ENCODE measurements at regions not wholly inside any gene's neighbourhood (a gene's known extent, or its start where the extent isn't known, plus 50 kb on each side); places are given as distances from the start of the nearest gene placed in this dataset.
"Not testable (repeated sequence)": the region's sequence is repeated elsewhere in the genome, so short reads cannot be mapped to it uniquely, and the experiment has no call there.

DNA sequence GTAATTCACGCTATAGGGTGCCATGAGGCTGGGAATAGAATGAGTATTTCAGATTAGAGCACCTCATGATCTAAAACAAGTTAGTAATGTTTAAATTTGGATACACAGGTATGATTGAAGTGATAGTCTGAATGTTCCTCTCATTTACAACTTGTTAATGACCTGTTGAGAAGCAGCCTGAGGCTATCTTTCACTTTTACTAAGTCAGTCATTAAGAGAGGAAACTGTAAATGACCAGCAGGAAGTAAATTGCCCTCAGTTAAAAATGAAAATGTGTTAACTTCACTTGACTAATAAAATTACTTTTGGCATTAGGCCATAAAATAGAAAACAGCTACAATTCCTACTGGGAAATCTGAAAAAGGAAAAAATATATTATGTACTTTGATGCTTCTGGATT, 1042.0 kb downstream of the DNAJB9 start:
- H3K36me3 ChIP-seq (replicated peaks; ENCODE audit: insufficient read depth, low read length) = no peaks in the 10 kb centered on the region
- H3K79me2 ChIP-seq (ENCODE audit: low read length) = no peaks in the 10 kb centered on the region
- no peaks in the 10 kb centered on the region for H3K9me2 ChIP-seq (replicated peaks; ENCODE audit: insufficient read depth, low read length)
- H3F3A ChIP-seq (ENCODE audit: insufficient read depth, low read length) = no peaks in the 10 kb centered on the region
- no peak for DNase-seq
- no peak for TF ChIP-seq EZH2phosphoT487 (IDR thresholded peaks at IDR 0.05; ENCODE audit: low read length)
- H4K20me1 ChIP-seq (ENCODE audit: insufficient read depth, low read length) = no peaks in the 10 kb centered on the region
- H3K4me1 ChIP-seq (ENCODE audit: low read length) = no peaks in the 10 kb centered on the region
- H3K4me3 ChIP-seq (ENCODE audit: low read length) = no peak overlapping the region
- no peaks in the 10 kb centered on the region for H3K27me3 ChIP-seq (replicated peaks; ENCODE audit: insufficient read depth, low read length)
- H2AFZ ChIP-seq (ENCODE audit: low read length) = no peak overlapping the region
- H3K27ac ChIP-seq (ENCODE audit: low read length) = no peak overlapping the region
- no peak overlapping the region for H3K9ac ChIP-seq (ENCODE audit: low read length)
- no peaks in the 10 kb centered on the region for H3K9me3 ChIP-seq (replicated peaks; ENCODE audit: insufficient read depth, low read length)
- no peak overlapping the region for H3K4me2 ChIP-seq (ENCODE audit: low read depth, low read length)

DNA sequence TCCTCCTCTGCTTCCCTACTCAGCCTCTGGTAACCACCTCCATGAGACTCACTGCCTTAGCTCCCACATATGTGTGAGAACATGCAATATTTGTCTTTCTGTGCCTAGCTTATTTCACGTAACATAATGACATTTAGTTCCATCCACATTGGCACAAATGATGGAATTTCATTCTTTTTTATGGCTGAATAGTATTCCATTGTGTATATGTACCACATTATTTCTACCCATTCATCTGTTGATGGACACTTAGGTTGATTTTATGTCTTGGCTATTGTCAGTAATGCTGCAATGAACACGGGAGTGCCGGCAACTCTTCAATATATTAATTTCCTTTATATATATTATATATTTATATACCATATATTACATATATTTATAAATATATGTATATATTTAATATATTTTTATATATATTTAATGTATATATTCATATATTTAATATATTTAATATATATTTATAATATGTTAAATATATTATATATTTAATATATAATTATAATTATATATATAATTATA, 1046.9 kb downstream of the DNAJB9 start:
- Histone ChIP-seq H3K9ac (ENCODE audit: low read length) (no peak overlapping the region), H3K36me3 (replicated peaks; ENCODE audit: insufficient read depth, low read length) (no peaks in the 10 kb centered on the region), H3F3A (ENCODE audit: insufficient read depth, low read length) (no peaks in the 10 kb centered on the region), H3K27me3 (replicated peaks; ENCODE audit: insufficient read depth, low read length) (no peaks in the 10 kb centered on the region), H3K4me3 (ENCODE audit: low read length) (no peak overlapping the region), H4K20me1 (ENCODE audit: insufficient read depth, low read length) (no peaks in the 10 kb centered on the region), H2AFZ (ENCODE audit: low read length) (no peak overlapping the region), H3K27ac (ENCODE audit: low read length) (no peak overlapping the region), H3K79me2 (ENCODE audit: low read length) (no peaks in the 10 kb centered on the region), H3K9me3 (replicated peaks; ENCODE audit: insufficient read depth, low read length) (no peaks in the 10 kb centered on the region), H3K4me1 (ENCODE audit: low read length) (no peaks in the 10 kb centered on the region), H3K4me2 (ENCODE audit: low read depth, low read length) (no peak overlapping the region), H3K9me2 (replicated peaks; ENCODE audit: insufficient read depth, low read length) (no peaks in the 10 kb centered on the region)
- DNase-seq = no peak
- no peak for TF ChIP-seq EZH2 (optimal IDR thresholded peaks at IDR 0.05; ENCODE audit: low read depth, low read length)
- TF ChIP-seq EZH2phosphoT487 (IDR thresholded peaks at IDR 0.05; ENCODE audit: low read length) = no peak
- TF ChIP-seq, protein P1, sequence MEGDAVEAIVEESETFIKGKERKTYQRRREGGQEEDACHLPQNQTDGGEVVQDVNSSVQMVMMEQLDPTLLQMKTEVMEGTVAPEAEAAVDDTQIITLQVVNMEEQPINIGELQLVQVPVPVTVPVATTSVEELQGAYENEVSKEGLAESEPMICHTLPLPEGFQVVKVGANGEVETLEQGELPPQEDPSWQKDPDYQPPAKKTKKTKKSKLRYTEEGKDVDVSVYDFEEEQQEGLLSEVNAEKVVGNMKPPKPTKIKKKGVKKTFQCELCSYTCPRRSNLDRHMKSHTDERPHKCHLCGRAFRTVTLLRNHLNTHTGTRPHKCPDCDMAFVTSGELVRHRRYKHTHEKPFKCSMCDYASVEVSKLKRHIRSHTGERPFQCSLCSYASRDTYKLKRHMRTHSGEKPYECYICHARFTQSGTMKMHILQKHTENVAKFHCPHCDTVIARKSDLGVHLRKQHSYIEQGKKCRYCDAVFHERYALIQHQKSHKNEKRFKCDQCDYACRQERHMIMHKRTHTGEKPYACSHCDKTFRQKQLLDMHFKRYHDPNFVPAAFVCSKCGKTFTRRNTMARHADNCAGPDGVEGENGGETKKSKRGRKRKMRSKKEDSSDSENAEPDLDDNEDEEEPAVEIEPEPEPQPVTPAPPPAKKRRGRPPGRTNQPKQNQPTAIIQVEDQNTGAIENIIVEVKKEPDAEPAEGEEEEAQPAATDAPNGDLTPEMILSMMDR (IDR thresholded peaks at IDR 0.05; ENCODE audit: low read length) = no peak

DNA sequence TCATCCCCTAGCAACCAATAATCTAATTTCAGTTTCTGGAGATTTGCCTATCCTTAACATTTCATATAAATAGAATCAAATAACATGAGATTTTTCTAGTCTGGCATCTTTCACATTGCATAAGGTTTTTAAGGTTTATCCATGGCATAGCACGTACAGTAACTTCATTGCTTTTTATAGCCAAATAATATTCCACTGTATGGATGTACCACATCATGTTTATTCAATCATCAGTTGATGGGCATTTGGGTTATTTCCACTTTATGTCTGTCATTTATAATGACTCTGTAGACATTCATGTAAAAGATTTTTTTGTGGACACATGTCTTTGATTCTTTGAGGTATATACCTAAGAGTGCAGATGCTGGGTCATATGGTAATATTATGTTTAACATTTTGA, 1052.6 kb downstream of the DNAJB9 start:
- H3K27me3 ChIP-seq (replicated peaks; ENCODE audit: insufficient read depth, low read length) = no peaks in the 10 kb centered on the region
- no peaks in the 10 kb centered on the region for H3K79me2 ChIP-seq (ENCODE audit: low read length)
- H3F3A ChIP-seq (ENCODE audit: insufficient read depth, low read length) = no peaks in the 10 kb centered on the region
- no peaks in the 10 kb centered on the region for H4K20me1 ChIP-seq (ENCODE audit: insufficient read depth, low read length)
- no peaks in the 10 kb centered on the region for H3K4me1 ChIP-seq (ENCODE audit: low read length)
- no peak overlapping the region for H3K9ac ChIP-seq (ENCODE audit: low read length)
- DNase-seq = no peak
- TF ChIP-seq EZH2phosphoT487 (IDR thresholded peaks at IDR 0.05; ENCODE audit: low read length) (no peak), EZH2 (optimal IDR thresholded peaks at IDR 0.05; ENCODE audit: low read depth, low read length) (no peak)
- TF ChIP-seq, protein P1 (IDR thresholded peaks at IDR 0.05; ENCODE audit: low read length) = no peak
- H3K4me2 ChIP-seq (ENCODE audit: low read depth, low read length) = no peak overlapping the region
- H3K4me3 ChIP-seq (ENCODE audit: low read length) = no peak overlapping the region
- no peaks in the 10 kb centered on the region for H3K36me3 ChIP-seq (replicated peaks; ENCODE audit: insufficient read depth, low read length)
- no peaks in the 10 kb centered on the region for H3K9me3 ChIP-seq (replicated peaks; ENCODE audit: insufficient read depth, low read length)
- H3K27ac ChIP-seq (ENCODE audit: low read length) = no peak overlapping the region
- no peak overlapping the region for H2AFZ ChIP-seq (ENCODE audit: low read length)
- no peaks in the 10 kb centered on the region for H3K9me2 ChIP-seq (replicated peaks; ENCODE audit: insufficient read depth, low read length)

DNA sequence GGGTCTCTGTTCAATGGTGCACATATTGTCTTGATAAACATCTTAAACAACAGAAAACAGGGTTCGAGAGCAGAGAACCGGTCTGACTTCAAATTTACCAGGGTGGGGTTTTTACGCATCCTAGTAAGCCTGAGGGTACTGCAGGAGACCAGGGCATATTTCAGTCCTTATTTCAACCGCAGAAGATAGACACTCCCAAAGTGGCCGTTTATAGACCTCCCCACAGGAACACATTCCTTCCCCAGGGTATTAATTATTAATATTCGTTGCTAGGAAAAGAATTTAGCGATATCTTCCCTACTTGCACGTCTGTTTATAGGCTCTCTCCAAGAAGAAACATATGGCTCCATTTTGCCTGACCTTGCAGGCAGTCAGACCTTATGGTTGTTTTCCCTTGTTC, 1063.2 kb downstream of the DNAJB9 start:
- not testable (repeated sequence) for H2AFZ ChIP-seq (ENCODE audit: low read length); H3K27me3 ChIP-seq (replicated peaks; ENCODE audit: insufficient read depth, low read length); H3K79me2 ChIP-seq (ENCODE audit: low read length); H3K4me1 ChIP-seq (ENCODE audit: low read length); H3K4me2 ChIP-seq (ENCODE audit: low read depth, low read length); H3K36me3 ChIP-seq (replicated peaks; ENCODE audit: insufficient read depth, low read length); H3F3A ChIP-seq (ENCODE audit: insufficient read depth, low read length); H3K9ac ChIP-seq (ENCODE audit: low read length); H4K20me1 ChIP-seq (ENCODE audit: insufficient read depth, low read length); DNase-seq; H3K9me3 ChIP-seq (replicated peaks; ENCODE audit: insufficient read depth, low read length); H3K9me2 ChIP-seq (replicated peaks; ENCODE audit: insufficient read depth, low read length); H3K27ac ChIP-seq (ENCODE audit: low read length); H3K4me3 ChIP-seq (ENCODE audit: low read length)

All from MM.1S (cell line).